ENCODE measurements at regions not wholly inside any gene's neighbourhood (a gene's known extent, or its start where the extent isn't known, plus 50 kb on each side); places are given as distances from the start of the nearest gene placed in this dataset.

GRCh38 chr6:145451029-145451428 is 284.3 kb downstream of the EPM2A start:
- no peak for FAIRE-seq
- H3K23ac ChIP-seq (ENCODE audit: insufficient read length): no peak overlapping the region
- H3K18ac ChIP-seq (ENCODE audit: extremely low read depth, low read length): no peak overlapping the region
- no peak overlapping the region for H3K4ac ChIP-seq (replicated peaks; ENCODE audit: insufficient read length, low read depth, low read length)
- H2BK20ac ChIP-seq (ENCODE audit: low read length): no peak overlapping the region
- no peak overlapping the region for H2BK120ac ChIP-seq (replicated peaks; ENCODE audit: low read depth, low read length)
- no peaks in the 10 kb centered on the region for H3K79me1 ChIP-seq (ENCODE audit: low read depth, low read length)
- ChIA-PET POLR2A (ENCODE audit: partially characterized antibody) (no interaction called here), CTCF (ENCODE audit: partially characterized antibody) (interaction anchor here (0.9 to 1.5 kb wide), 3 partner anchors 13 to 182 kb away, joined by 3 read pairs; no protein-coding TSS in a partner anchor)
- no peaks in the 10 kb centered on the region; a peak in 1 of 8 replicates for H3K36me3 ChIP-seq (ENCODE audit: control insufficient read depth in 2 of 4, insufficient read depth in 4 of 4, low read length in 3 of 4)
- H3K4me3 ChIP-seq (ENCODE audit: extremely low read depth in 1 of 4, insufficient read depth in 2 of 4, low read depth in 3 of 4, low read length in 4 of 4): no peak overlapping the region
- no peak overlapping the region for H4K8ac ChIP-seq (ENCODE audit: extremely low read depth, insufficient read depth, low read length)
- H2BK15ac ChIP-seq (ENCODE audit: low read length): no peak overlapping the region
- H2BK12ac ChIP-seq (ENCODE audit: low read depth, low read length): no peak overlapping the region
- H2BK5ac ChIP-seq (ENCODE audit: low read depth, low read length): no peak overlapping the region
- no peak overlapping the region for H3K27ac ChIP-seq (ENCODE audit: low read depth, low read length)
- no peak overlapping the region for H3K14ac ChIP-seq (ENCODE audit: insufficient read length)
- 94% methylated on average over 1 of the region's 1 CpG; no CpG with 5 or more reads in 1 of the 2 experiments for whole genome bisulfite sequencing, 2 experiments (ENCODE audit: extremely low coverage in 1 of 2, insufficient coverage in 1 of 2, insufficient read length in 1 of 2, insufficient replicate concordance in 2 of 2, low coverage in 1 of 2, low lambda C conversion rate in 2 of 2, missing lambda C conversion rate in 1 of 2)
- DNase-seq (ENCODE audit: low read depth in 1 of 2, low spot score in 2 of 2): no peak
- no peaks in the 10 kb centered on the region for H3K27me3 ChIP-seq (replicated peaks in 1 of 4; ENCODE audit: control insufficient read depth in 3 of 4, extremely low read depth in 1 of 4, insufficient read depth in 3 of 4, low read length in 3 of 4)
- no peak overlapping the region for H3K9ac ChIP-seq (replicated peaks in 1 of 4; ENCODE audit: extremely low read depth in 1 of 4, low read depth in 3 of 4, low read length in 3 of 4)
- no peaks in the 10 kb centered on the region for H3K23me2 ChIP-seq (ENCODE audit: low read depth, low read length)
- H2AK5ac ChIP-seq (ENCODE audit: low read depth, low read length): no peak overlapping the region
- H3K4me2 ChIP-seq (ENCODE audit: insufficient read depth in 1 of 2, low read depth in 2 of 2, low read length in 2 of 2): no peak overlapping the region
- H3K56ac ChIP-seq (replicated peaks; ENCODE audit: insufficient read length, low read depth, low read length): no peak overlapping the region
- H3K4me1 ChIP-seq (replicated peaks in 1 of 4; ENCODE audit: control insufficient read depth in 3 of 4, insufficient read depth in 4 of 4, low read length in 3 of 4): no peaks in the 10 kb centered on the region
- H3K79me2 ChIP-seq (ENCODE audit: control insufficient read depth in 1 of 2, insufficient read depth in 2 of 2, low read length in 2 of 2): no peaks in the 10 kb centered on the region
- H4K20me1 ChIP-seq (replicated peaks in 1 of 2; ENCODE audit: control insufficient read depth in 1 of 2, insufficient read depth in 2 of 2, low read length in 2 of 2): no peaks in the 10 kb centered on the region
- H3K9me3 ChIP-seq (ENCODE audit: insufficient read depth in 2 of 2, low read depth in 1 of 2, low read length in 1 of 2): peaks cover 2 to 6% of the 10 kb centered on the region in 2 experiments; a peak in 1 of 4 replicates
- no peak overlapping the region for H4K5ac ChIP-seq (ENCODE audit: insufficient read length, low read depth, low read length)
- no peak overlapping the region for H4K91ac ChIP-seq (replicated peaks; ENCODE audit: insufficient read length, low read length)
- TF ChIP-seq RNF2 (IDR thresholded peaks at IDR 0.05; ENCODE audit: borderline replicate concordance, low read depth, low read length, missing control alignments, poor library complexity, severe bottlenecking): no peak
- TF ChIP-seq CHD2 (IDR thresholded peaks at IDR 0.05; ENCODE audit: low read length): no peak
- no peak for TF ChIP-seq EGR1 (IDR thresholded peaks at IDR 0.05; ENCODE audit: borderline replicate concordance, low read depth, low read length)
- no peak for TF ChIP-seq KDM4A (IDR thresholded peaks at IDR 0.05; ENCODE audit: low read depth, low read length, severe bottlenecking)
- no peak for TF ChIP-seq TBP (IDR thresholded peaks at IDR 0.05; ENCODE audit: low read depth, low read length)
- no peak for TF ChIP-seq GABPA (IDR thresholded peaks at IDR 0.05; ENCODE audit: borderline replicate concordance, insufficient read depth, low read length)
- no peak overlapping the region for H2AFZ ChIP-seq (ENCODE audit: low read length)

All from H1 (cell line).